HG02981 (cell line): ENCODE measurements at regions not wholly inside any gene's neighbourhood (a gene's known extent, or its start where the extent isn't known, plus 50 kb on each side); places are given as distances from the start of the nearest gene placed in this dataset.

Source experiments
- ATAC-seq: cut with Tn5 transposase; IDR thresholded peaks from one replicate; pipeline ENCODE4 v1.9.1; 2021; ENCODE audit warnings: mild to moderate bottlenecking, moderate library complexity; ENCODE audit not compliant: unreplicated experiment

DNA sequence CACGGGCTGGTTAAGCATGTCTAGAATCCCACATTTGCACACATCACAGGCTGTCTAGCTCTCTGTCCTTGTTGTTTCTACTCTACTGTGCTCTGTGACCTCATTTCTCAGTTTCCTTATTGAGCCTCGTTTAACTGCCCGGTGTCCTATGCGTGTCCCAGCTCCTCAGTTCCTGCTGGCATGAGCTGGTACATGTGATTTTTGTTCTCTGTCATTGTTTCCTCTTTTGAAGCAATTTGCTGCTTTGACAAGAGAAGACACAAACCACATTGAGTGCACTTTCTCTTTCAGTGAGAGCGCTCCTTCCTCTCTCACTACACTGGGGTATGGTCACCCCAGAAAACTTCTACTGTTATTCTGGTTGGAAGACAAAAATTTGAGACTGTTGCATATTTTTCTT is 563.5 kb downstream of the PDCD6IP start:
- peak; percentile 96 for ATAC-seq

DNA sequence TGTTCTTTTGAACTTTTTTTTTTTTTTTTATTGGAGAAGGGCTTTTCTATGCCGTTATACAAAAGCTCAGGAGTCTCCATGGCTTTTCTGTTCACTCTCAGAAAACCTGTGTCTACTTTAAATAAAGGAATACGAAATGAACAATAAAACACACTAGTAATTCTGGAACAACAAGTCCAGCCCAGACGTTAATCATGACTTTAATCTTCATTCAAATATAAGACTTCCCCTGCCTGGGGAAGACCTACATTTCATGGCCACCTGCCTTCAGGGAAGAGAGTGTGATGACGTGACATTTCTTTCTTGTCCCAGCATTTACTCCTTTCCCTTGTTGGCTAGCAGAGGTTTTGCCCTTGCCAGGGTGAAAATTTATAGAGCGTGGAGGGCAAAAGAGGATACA is 564.5 kb downstream of the PDCD6IP start:
- ATAC-seq = no peak

DNA sequence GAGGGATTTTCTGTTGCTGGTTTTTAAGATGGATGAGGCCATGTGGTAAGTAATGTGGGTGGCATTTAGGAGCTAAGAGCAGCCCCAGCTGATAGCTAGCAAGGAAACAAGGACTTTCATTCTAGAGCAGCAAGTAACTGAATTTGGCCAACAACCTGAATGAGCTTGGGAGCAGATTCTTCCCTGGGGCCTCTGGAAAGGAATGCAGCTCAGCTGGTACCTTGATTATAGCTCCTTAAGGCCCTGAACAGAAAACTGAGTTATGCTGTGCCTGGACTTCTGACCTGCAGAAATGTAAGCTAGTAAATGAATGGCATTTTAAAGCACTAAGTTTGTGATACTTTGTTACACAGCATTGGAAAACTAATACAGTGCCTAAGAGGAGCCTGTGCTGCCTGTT is 565.5 kb downstream of the PDCD6IP start:
- no peak for ATAC-seq

DNA sequence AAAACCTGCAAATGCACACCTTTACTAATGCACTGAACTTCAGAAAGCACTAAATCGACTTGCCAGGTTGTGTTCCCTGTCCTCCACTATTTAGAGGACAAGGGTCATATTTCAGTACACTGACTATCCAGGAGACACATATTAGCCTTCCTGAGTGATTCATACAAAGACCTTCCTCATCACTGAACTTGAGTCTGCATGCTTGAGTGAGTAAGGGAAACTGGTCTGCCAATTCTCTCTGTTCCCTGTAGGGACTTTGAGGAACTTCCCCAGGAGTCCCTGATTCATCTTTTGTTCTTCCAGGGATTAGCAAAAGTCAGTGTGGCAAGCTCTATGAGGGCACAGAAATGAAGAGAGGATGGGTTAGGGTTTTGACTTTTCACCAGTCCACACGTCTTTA is 565.9 kb downstream of the PDCD6IP start:
- no peak for ATAC-seq

DNA sequence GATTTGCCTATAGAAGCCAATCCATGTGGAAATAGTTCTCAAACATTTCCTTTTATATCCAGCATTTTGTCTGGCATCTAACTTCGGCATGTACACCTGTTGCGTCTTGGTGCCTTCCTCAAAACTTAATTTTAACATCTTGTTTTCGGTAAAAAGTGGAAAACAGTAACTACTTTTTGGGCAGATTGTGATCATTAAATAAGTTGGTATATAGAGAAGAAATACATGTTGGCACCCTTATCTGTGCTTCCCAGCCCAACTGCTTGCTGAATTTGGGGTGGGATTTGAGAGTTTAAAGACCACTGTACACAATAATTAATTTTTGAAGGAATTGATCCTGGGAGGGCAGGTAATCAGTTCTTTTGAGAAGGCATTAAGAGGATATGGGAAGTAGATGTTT is 566.8 kb downstream of the PDCD6IP start:
- ATAC-seq = no peak

DNA sequence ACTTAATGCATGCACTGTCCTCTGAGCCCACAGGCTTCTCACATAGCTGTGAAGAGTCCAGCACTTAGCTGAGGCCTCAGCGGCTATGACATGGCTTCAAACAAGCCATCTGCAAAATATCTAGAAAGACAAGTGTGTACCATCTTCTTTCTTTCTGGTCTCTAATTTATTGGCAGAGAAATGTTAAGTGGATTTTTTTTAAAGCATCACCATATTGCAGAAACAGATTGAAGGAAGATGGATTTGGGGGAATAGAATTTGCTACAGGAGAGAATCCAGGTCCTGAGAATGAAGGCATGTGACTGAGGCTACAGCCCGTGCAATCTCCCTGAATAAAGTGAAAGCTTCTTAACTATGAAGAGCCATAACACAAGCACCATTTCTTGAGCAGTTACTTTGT is 567.3 kb downstream of the PDCD6IP start:
- no peak for ATAC-seq

DNA sequence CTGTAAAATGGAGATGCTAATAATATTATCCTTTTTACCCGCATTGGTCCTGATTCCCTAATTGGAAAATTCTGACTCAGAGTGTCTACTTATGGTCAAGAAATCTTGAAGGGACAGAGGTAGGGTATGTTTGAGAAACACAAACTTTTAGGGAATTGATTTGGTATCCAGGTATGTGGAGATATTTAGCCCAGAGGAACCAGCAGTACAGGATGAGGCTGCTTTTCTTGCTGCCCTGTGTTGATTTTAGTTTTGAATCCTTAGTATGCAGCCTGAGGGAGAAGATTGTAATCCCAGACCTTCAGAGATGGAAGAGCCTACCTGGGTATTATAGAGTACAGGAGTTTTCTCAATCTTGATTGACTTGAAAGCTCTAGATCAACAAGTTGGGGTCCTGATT is 569.1 kb downstream of the PDCD6IP start:
- no peak for ATAC-seq

DNA sequence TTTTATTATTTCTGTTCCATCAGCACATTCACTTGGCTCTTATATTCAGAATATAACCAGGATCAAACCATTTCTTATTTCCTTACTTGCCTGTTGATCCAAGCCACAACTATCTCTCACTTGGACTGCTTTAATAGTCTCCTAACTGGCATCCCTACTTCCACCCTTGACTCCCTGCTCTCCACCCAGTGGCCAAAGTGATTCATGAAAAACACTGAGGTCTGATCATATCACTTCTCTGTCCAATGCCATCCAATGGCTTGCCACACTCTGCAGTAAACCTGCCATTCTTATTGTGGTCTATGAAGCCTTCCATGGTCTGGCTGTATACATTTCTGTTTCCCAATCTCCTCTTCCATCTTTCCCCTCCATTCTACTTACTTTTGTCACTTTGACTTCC is 576.1 kb downstream of the PDCD6IP start:
- no peak for ATAC-seq

DNA sequence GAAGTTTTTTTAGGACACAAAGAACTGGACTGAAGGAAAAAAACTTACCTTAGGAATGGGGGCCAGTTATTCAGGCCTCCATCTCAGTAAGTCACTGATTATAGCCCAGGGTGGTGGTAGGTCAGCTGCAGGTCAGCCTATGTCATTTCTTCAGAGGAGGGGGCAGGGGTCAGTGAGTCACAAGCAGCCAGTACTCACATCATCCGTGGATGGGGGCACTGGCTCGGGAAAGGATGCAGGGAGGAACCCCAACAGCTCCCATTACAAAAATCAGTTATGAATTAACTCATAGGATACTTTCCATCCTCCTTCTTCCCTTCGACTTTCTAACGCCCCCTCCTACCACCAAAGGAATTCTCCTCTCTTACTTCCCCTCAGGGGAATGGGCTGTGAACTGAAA is 578.3 kb downstream of the PDCD6IP start:
- ATAC-seq = no peak

DNA sequence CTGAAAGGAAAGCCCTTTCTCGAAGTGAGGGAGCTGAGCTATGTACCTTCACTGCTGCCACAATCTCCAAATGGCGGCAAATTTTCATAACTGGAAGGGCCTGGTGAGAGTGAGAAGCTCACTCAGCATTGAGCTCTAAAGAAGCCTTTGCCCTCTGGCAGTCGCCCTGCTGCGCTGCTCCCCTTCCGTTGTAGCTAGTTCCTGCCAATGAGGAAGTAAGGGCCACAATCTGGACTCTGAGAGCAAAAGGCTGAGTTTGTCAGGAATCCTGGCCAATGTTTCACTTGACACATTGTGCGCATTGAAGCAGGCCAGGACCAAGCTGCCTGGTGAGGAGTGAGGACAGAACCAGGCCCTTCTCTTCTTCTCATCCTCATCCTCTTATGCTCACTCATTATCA is 579.5 kb downstream of the PDCD6IP start:
- ATAC-seq = no peak

DNA sequence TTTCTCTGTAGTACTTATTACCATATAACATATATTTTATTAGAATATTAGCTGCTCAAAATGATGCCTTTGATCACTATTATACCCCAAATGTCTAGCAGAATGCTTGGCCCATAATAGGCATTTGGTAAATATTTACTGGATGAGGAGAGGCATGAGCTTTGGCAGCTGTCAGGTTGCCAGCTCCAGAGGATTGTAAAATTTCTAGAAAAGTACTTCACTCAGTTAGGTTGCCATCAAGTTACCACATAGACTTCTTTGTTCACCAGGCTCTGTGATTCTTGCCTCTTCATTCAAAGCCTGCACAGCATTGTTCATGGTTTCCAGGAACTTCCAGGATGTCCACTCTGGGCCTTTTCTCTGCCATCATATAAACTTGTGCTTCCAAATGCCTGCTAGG is 582.8 kb downstream of the PDCD6IP start:
- ATAC-seq = no peak

DNA sequence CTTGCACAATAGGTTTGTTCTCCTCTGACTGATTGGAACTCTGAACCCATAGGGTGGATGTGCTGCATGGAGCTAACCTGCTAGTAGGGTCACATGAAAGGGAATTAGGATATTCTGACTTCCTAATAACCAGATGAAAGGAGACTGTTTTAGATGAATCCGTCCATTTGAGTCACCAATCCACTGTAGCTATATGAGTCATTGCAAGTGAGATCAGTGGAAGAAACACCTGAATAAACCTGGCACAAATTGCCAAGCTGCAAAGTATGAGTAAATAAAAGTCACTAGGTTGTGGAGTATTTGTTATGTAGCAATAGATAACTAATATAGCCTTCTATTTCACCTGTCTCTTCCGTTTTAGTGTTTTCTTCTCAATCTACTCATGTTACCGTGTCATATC is 584.4 kb downstream of the PDCD6IP start:
- ATAC-seq = no peak

DNA sequence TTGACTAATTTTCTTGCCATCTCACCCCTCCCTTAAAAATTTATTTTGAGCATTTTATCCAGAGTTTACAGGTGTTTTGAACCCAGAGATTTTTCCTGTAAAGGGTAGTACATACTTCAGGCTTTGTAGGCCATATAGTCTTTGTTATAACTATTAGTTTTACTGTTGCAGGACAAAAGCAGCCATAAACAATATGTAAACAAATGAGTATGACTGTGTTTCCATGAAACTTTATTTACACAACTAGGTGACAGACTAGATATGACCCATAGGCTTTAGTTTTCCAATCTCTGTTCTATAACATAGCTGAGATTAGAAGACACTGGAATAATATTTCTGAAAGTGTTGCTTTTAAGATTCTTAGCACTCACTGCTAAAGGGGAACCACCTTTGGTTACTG is 587.9 kb downstream of the PDCD6IP start:
- no peak for ATAC-seq

DNA sequence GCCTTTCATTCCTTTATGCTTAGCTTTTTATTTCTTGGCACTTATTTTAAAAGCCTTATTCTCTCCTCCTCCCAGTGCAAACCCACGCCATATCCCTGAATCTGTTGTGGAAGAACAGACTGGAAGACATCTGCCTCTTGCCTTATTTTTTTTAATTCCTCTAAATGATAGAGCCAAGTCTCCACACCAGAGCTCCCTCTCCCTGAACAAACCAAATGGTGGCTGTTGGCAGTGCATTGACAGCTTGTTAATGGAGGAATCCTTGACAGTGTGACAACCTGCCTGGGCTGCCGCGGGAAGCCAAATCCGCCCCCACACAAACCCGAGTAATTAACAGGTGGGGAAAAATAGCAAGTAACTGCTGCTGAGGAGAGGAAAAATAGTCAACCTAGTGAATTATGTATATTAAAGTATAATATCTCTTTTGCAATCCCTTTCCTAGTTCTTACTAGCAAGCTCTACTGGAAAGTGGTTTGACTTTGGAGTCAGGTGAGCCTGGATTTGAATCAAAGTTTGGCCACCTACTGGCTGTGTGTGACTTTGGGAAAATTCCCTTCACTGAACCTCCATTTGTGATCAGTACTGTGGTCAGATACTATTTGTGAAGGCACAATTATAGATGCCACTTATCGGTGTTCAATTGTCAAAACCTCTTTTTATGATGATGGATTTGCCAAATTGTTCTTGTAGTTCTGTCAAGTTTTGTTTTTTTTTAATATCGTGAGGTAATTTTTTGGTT is 589.6 kb downstream of the PDCD6IP start:
- ATAC-seq = no peak

DNA sequence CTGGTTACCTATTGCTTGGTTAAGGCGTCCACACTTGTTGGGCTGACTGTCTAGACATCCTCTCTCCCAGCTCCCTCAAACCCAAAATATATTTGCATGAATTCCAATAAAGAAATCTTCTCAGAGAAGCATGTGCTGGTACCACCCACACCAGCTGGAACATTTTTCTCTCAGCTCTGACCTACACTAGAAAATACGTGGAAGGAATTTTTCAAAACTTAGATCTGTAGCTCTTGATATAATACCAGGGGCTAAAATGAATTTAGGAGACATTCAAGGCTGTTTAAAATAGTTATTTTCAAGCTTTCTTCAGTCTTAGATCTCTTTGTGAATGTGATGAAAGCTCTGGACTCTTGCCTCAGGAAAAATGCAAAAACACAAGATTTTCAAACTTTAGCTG is 590.4 kb downstream of the PDCD6IP start:
- no peak for ATAC-seq

DNA sequence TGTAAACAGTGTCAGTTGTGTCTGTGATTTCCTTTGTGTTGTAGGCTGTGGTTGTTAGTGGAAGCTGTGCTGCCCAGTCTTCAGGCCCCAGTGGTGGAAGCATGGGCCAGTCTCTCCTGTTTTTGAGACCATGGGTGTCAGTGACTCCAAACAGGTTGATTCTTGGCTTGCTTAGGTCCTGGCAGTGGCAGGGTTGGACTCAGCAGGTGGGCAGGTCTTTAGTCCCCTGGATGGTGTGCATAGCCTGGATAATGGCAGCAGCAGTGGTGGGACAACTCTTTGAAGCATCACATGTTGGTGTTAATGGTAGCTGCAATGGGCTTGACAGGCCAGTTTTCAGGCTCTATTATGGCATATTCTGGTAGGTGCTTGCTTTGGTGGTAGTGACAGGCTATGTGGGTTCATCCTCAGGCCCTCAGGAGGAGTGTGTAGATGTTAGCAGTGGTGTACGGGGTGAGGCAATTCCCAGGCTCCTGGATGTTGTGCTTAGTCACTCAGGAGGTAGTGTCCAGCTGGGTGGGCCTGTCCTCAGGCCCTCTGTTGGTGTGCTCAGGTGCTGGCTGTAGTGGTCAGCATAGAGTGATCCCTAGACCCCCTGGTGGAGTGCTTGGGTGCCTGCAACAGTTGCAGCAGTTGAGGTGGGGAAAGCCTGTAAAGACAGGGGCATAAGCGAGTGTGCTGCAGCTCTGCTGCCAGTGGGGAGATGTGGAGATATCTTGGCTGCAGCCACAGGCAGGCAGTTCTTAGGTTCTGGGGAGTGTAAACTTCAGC is 596.7 kb downstream of the PDCD6IP start:
- no peak for ATAC-seq

DNA sequence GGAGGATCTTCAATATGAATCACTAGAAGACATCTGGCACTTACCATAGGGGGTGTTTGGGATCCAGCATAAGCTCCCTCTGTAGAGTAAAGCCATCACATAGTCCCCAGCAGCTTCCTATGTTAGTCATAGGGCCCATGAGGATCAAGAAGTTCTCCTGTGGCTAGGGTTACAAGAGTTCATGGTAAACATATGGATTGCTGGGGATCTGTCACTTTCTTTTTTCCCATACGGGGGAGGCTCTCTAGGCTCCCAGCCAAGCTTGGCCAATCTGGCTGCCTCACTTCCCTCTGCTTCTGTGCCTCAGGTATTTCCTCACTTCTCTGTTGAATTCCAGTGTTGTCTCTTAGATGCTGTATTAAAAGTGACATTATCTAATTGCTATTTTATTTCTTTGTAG is 597.9 kb downstream of the PDCD6IP start:
- ATAC-seq = no peak

DNA sequence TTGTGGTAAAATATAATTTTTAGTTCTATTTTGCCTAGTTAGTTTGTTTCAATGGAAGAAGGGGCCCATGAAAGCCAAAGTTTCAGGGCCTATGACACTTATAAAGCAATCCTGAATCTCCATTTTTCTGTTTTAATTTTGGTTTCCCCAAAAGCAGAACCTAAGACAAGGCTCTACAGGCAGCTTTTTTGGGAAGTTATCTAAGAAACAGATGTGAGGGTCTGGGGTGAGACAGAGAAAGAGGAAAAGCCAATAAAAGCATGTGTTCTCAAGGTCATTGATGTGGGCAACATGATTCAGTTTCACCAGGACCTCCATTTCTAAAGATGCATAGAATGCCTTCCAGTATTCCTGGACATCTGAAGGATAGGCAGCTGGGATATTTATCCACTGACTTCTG is 598.5 kb downstream of the PDCD6IP start:
- no peak for ATAC-seq

DNA sequence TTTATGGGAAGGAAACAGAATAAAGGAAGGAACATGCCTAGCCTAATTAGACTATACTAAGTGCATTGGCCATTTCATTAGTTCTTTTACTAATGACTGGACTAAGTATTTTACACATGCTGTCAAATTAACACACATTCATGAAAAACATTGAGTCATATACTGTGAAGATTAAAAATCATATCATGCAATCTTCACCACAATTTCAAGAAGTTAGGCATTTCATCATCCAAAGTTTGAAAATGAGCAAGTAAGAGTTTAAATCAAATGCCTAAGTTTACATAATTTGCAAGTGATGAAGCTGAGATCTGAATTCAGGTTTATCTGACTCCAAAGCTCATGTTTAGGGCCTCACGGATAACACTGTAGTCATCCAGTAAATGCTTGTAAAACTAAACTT is 601.0 kb downstream of the PDCD6IP start:
- ATAC-seq = no peak

DNA sequence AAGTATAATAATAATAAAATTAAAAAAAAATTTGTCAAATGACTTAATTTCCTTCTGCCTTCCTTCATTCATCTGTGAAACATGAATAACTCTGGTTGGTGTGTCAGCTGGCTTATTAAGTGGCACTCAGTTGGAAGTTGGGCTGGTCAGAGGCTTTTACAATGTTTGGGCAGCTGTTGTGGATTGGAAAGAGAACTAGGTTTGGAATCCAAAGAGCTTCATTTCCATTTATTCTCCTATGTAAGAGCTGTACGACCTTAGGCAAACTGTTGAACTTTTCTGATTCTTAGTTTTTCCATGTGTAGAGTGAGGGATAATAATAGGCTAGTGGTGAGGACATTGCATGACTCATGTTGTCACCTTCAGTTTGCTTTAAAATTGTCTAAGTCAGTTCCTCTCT is 606.7 kb downstream of the PDCD6IP start:
- no peak for ATAC-seq

DNA sequence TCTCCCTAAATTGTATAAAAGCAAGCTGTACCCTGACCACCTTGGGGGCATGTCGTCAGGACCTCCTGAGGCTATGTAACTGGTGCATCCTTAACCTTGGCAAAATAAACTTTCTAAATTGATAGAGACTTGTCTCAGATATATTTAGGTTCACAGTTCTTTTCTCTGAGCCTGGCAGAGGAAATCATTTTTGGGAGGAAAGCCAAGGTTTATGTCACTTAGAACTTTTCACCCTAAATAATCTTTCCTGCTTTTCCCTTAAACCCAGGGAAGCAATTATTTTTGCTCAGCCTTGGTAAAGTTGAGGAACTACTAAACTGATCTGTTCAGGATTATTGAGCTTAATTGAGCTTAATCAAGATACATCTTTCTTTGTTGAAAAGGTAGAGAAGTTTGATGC is 608.9 kb downstream of the PDCD6IP start:
- ATAC-seq = no peak

DNA sequence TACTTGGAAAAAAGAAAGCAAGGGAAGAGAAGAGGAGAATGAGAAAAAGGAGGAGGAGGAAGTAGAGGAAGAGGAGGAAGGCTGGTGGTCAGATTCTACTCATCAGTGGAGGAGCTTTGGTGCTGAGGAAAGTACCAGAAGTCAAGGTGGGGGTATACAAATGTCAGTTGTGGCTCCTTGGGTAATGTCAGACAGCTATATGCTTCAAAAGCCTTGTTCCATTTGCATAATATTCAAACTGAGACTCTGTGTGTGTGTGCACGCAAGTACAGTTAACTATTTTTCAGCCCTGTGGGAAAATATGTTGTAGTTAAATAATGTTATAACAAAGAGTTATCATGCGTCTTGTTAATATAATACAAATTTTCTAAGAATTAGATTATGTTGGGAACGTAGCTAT is 609.7 kb downstream of the PDCD6IP start:
- ATAC-seq = no peak

DNA sequence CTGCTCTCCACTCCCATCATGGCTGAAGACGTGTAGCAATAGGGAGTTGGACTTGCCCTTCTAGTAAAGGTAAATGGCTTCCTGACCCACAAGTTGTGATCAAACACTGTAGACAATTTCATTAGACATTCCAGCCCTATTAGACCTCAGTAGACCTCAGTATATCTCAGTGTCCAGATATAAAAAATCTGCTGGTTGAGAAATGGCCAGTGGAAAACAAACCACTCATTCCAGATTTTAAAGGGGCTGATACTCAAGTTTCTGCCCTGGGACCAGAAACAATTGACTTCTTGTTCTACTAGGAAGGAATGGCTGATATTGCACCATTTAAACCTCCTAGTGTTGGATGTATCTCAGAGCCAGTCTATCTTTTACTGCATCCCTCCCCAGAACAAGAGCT is 613.2 kb downstream of the PDCD6IP start:
- no peak for ATAC-seq
